HG03460 (cell line): ENCODE measurements at regions not wholly inside any gene's neighbourhood (a gene's known extent, or its start where the extent isn't known, plus 50 kb on each side); places are given as distances from the start of the nearest gene placed in this dataset.

ENCODE experiments used
- ATAC-seq: cut with Tn5 transposase; IDR thresholded peaks from one replicate; pipeline ENCODE4 v1.9.1; 2021; ENCODE audit not compliant: unreplicated experiment

- no peak for ATAC-seq
These were observed 342.6 kb upstream of the CCDC196 start for GRCh38 chr14:66143387-66144112.

GRCh38 chr14:66152302-66152701 lies 333.9 kb upstream of the CCDC196 start:
- no peak for ATAC-seq

- no peak for ATAC-seq
These were observed 333.4 kb upstream of the CCDC196 start for GRCh38 chr14:66152747-66153146.

- no peak for ATAC-seq
These were observed 323.1 kb upstream of the CCDC196 start for GRCh38 chr14:66163023-66163422.

- ATAC-seq: no peak
These were observed 320.8 kb upstream of the CCDC196 start for GRCh38 chr14:66165337-66165736.

- ATAC-seq: no peak
These were observed 311.7 kb upstream of the CCDC196 start for GRCh38 chr14:66174453-66174891.

- ATAC-seq: no peak
These were observed 308.2 kb upstream of the CCDC196 start for GRCh38 chr14:66177935-66178334.

GRCh38 chr14:66196670-66197069 lies 289.5 kb upstream of the CCDC196 start:
- no peak for ATAC-seq

- ATAC-seq: no peak
These were observed 288.9 kb upstream of the CCDC196 start for GRCh38 chr14:66197276-66197675.

- ATAC-seq: no peak
These were observed 279.6 kb upstream of the CCDC196 start for GRCh38 chr14:66206554-66206953.

- no peak for ATAC-seq
These were observed 269.4 kb upstream of the CCDC196 start for GRCh38 chr14:66216763-66217162.

GRCh38 chr14:66219886-66220285 lies 266.3 kb upstream of the CCDC196 start:
- ATAC-seq: no peak

GRCh38 chr14:66224492-66225178 lies 261.5 kb upstream of the CCDC196 start:
- no peak for ATAC-seq

- ATAC-seq: no peak
These were observed 260.8 kb upstream of the CCDC196 start for GRCh38 chr14:66225337-66225736.

- ATAC-seq: no peak
These were observed 257.8 kb upstream of the CCDC196 start for GRCh38 chr14:66228267-66228970.

- no peak for ATAC-seq
These were observed 254.4 kb upstream of the CCDC196 start for GRCh38 chr14:66231820-66232219.

- no peak for ATAC-seq
These were observed 252.6 kb upstream of the CCDC196 start for GRCh38 chr14:66233591-66233990.

- ATAC-seq: no peak
These were observed 251.8 kb upstream of the CCDC196 start for GRCh38 chr14:66234411-66234810.

- no peak for ATAC-seq
These were observed 248.4 kb upstream of the CCDC196 start for GRCh38 chr14:66237741-66238140.

GRCh38 chr14:66238969-66239368 lies 247.2 kb upstream of the CCDC196 start:
- ATAC-seq: no peak

GRCh38 chr14:66239589-66239988 lies 246.6 kb upstream of the CCDC196 start:
- no peak for ATAC-seq

- no peak for ATAC-seq
These were observed 246.1 kb upstream of the CCDC196 start for GRCh38 chr14:66240105-66240504.
